HepG2 (cell line): ENCODE measurements at regions not wholly inside any gene's neighbourhood (a gene's known extent, or its start where the extent isn't known, plus 50 kb on each side); places are given as distances from the start of the nearest gene placed in this dataset.

Experiments
- ATAC-seq: fragments of 200-7000 bp; cut with Tn5 transposase; 3 replicates; pipeline ENCODE4 v1.9.1; 2020; ENCODE audit warnings: mild to moderate bottlenecking, moderate library complexity
- BruUV-seq: library from RNA; stranded (reverse); fragments of 400-500 nt; replicated peaks from 2 replicates; lab custom pipeline; 2021; lab: Mats Ljungman, UMichigan
- CTCF ChIA-PET: fragments of 300-600 bp; formaldehyde crosslinking; extraction: SDS; loops from one replicate; lab custom pipeline; 2021; ENCODE audit warnings: low total read pairs, inconsistent platforms, low intra/inter-chr PET ratio; lab: Yijun Ruan, JAX
- POLR2A ChIA-PET: fragments of 350-600 bp; sonication (Branson Sonifier 250); formaldehyde crosslinking; loops from one replicate; lab custom pipeline; 2020; ENCODE audit warnings: antibody characterized with exemption, inconsistent platforms; lab: Yijun Ruan, JAX
- DNase-seq: peaks from one replicate; pipeline ENCODE4 v3.0.0-alpha.2; 2015; ENCODE audit warnings: low spot score
- FAIRE-seq: peaks from 3 replicates; lab custom pipeline; 2011; peaks lifted over from hg19 to GRCh38; lab: Jason Lieb, UNC
- H2AFZ ChIP-seq: one replicate; pipeline ENCODE4 v1.6.1; 2011; ENCODE audit warnings: low read length, inconsistent platforms
- H3K27ac ChIP-seq: fragments of 300-600 bp; 3 replicates; pipeline ENCODE4 v1.8.0; 2011; ENCODE audit warnings: mixed run types, mild to moderate bottlenecking, mixed read lengths, low read length, inconsistent platforms; ENCODE audit not compliant: insufficient read depth; ENCODE audit errors: extremely low read length
- H3K27me3 ChIP-seq, 2 experiments: fragments of 200-600 bp in 1 of 2; 2 replicates in 1 of 2; 3 replicates in 1 of 2; pipeline versions ENCODE4 v1.6.0 to v1.8.0; 2011; ENCODE audit warnings: low read length in 2 of 2, mild to moderate bottlenecking in 2 of 2, moderate library complexity in 2 of 2, inconsistent platforms in 1 of 2; ENCODE audit not compliant: insufficient read depth in 2 of 2, control insufficient read depth in 1 of 2
- H3K36me3 ChIP-seq, 2 experiments: fragments of 200-600 bp in 1 of 2; replicated peaks in 1 of 2; 2 replicates in 1 of 2; 3 replicates in 1 of 2; pipeline versions ENCODE4 v1.5.1 to v1.8.0; 2011; ENCODE audit warnings: low read length in 2 of 2, inconsistent platforms in 1 of 2; ENCODE audit not compliant: insufficient read depth in 2 of 2, control insufficient read depth in 1 of 2
- H3K4me1 ChIP-seq: 2 replicates; pipeline ENCODE4 v1.5.1; 2012; ENCODE audit warnings: low read length, inconsistent platforms; ENCODE audit not compliant: insufficient read depth
- H3K4me2 ChIP-seq: 2 replicates; pipeline ENCODE4 v1.6.0; 2011; ENCODE audit warnings: low read depth, low read length, inconsistent platforms
- H3K4me3 ChIP-seq, 3 experiments: fragments of 200-600 bp in 1 of 3; sonication (generic), shearing (Covaris generic) in 1 of 3; replicated peaks in 1 of 3; 2 replicates each; pipeline ENCODE4 v1.5.1; 2011 to 2016; ENCODE audit warnings: low read length in 3 of 3, inconsistent platforms in 2 of 3, low read depth in 2 of 3, mild to moderate bottlenecking in 2 of 3, control low read depth in 1 of 3, mixed read lengths in 1 of 3; ENCODE audit not compliant: insufficient read depth in 1 of 3
- H3K79me2 ChIP-seq: one replicate; pipeline ENCODE4 v1.6.1; 2011; ENCODE audit warnings: low read length, inconsistent platforms; ENCODE audit not compliant: insufficient read depth
- H3K9ac ChIP-seq: 2 replicates; pipeline ENCODE4 v1.6.0; 2011; ENCODE audit warnings: mild to moderate bottlenecking, low read depth, low read length, inconsistent platforms; ENCODE audit not compliant: insufficient read depth
- H3K9me3 ChIP-seq: 2 replicates; pipeline ENCODE4 v1.5.1; 2012; ENCODE audit warnings: mild to moderate bottlenecking, low read length
- H4K20me1 ChIP-seq: 2 replicates; pipeline ENCODE4 v1.6.0; 2011; ENCODE audit warnings: inconsistent platforms, mild to moderate bottlenecking, low read length, moderate library complexity; ENCODE audit not compliant: insufficient read depth
- ATAD3A ChIP-seq: sonication (generic); formaldehyde crosslinking; IDR thresholded peaks from 2 replicates; pipeline ENCODE4 v1.4.0; 2020; ENCODE audit warnings: missing genetic modification reagents
- KDM5A ChIP-seq: fragments of 200-600 bp; sonication (generic); IDR thresholded peaks from 2 replicates; pipeline ENCODE4 v1.7.0; 2018; ENCODE audit warnings: antibody characterized with exemption, mild to moderate bottlenecking, low read length, borderline replicate concordance
- ZNF205 ChIP-seq: IDR thresholded peaks from 2 replicates; pipeline ENCODE4 v1.6.1; 2018; ENCODE audit warnings: missing biosample characterization, missing genetic modification reagents
- WGBS: methylation state at CpG from one replicate; pipeline ENCODE4 v1.1.6; 2017; ENCODE audit warnings: low lambda C conversion rate; 5-methylcytosine and 5-hydroxymethylcytosine counted together
- in situ Hi-C: cut with HindIII; loops from 2 replicates; pipeline ENCODE4 v1.10.0; 2017; ENCODE audit warnings: low pct_unique_long_range_greater_than_20kb; ENCODE audit not compliant: extremely low pct_ligation_motif_present
- intact Hi-C: fragments of 100-400 bp; cut with micrococcal nuclease; formaldehyde crosslinking; loops from one replicate; pipeline ENCODE4 v1.10.0; 2022; ENCODE audit not compliant: unreplicated experiment
- TF ChIP-seq, protein P1 (sequence below): sonication (generic); formaldehyde crosslinking; IDR thresholded peaks from 2 replicates; pipeline ENCODE4 v1.4.0; 2020; ENCODE audit warnings: mild to moderate bottlenecking, low read depth, missing genetic modification reagents
- TF ChIP-seq, protein P2 (sequence below): sonication (generic); formaldehyde crosslinking; IDR thresholded peaks from 2 replicates; pipeline ENCODE4 v1.4.0; 2020; ENCODE audit warnings: missing genetic modification reagents

DNA sequence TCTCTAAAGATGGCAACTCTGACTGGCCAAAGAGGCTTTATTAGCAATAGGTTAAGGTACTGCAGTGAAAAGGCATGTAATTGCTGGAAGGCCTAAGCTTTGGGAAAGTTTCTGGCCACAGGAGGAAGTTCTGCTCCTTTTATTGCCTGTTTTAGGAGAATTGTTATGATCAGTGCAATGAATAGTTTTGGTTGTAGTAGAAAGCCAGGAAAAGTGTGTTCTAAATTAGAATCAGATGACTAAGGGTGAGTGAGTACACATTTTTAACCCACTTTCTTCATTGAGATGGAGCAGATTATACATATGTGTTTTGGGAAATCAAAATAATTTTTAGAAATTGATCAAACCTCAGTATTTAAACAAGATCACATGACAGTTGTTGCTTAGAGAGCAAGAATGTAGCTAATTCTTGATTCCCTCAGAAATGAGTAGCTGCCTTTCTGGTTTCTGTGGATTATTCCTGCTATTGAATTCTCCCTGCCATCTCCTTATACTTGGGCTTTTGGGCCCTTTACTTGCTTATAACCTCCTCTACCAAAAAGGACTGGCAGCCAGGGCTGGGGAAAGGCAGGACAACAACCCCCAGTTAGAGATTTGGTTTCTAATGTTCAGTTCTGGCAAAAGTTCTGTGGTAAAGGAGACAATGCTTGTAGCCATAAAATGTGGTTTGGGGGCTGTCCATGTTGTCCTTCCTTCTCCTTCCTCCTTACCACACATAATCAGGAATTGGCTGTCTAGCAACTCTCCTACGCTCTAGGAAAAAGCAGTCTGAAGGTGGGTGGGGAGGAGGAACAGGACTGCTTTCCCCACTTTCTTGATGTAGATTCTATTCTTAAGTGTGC, 217.1 kb downstream of the SLC38A4 start:
- ChIA-PET CTCF (no interaction called here), POLR2A (no interaction called here)
- no peak overlapping the region for H3K4me3 ChIP-seq
- TF ChIP-seq ZNF205 (CRISPR knock-in tag) (no peak), ATAD3A (CRISPR knock-in tag) (no peak), KDM5A (no peak)
- TF ChIP-seq, protein P1, sequence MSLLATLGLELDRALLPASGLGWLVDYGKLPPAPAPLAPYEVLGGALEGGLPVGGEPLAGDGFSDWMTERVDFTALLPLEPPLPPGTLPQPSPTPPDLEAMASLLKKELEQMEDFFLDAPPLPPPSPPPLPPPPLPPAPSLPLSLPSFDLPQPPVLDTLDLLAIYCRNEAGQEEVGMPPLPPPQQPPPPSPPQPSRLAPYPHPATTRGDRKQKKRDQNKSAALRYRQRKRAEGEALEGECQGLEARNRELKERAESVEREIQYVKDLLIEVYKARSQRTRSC (CRISPR knock-in tag) = no peak
- TF ChIP-seq, protein P2, sequence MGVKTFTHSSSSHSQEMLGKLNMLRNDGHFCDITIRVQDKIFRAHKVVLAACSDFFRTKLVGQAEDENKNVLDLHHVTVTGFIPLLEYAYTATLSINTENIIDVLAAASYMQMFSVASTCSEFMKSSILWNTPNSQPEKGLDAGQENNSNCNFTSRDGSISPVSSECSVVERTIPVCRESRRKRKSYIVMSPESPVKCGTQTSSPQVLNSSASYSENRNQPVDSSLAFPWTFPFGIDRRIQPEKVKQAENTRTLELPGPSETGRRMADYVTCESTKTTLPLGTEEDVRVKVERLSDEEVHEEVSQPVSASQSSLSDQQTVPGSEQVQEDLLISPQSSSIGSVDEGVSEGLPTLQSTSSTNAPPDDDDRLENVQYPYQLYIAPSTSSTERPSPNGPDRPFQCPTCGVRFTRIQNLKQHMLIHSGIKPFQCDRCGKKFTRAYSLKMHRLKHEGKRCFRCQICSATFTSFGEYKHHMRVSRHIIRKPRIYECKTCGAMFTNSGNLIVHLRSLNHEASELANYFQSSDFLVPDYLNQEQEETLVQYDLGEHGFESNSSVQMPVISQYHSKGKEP (CRISPR knock-in tag) = no peak
- TF ChIP-seq, all 625 proteins: peak for 0
- DNase-seq = no peak
- H3K36me3 ChIP-seq = no peaks in the 10 kb centered on the region; a peak in 1 of 5 replicates
- 100% methylated on average over 1 of the region's 1 CpG for WGBS
- H3K9me3 ChIP-seq = no peaks in the 10 kb centered on the region
- no peak overlapping the region for H3K9ac ChIP-seq
- H3K27me3 ChIP-seq = no peaks in the 10 kb centered on the region
- intact Hi-C loops = no loop called here
- no TSS peak for BruUV-seq
- FAIRE-seq = no peak
- no peaks in the 10 kb centered on the region for H4K20me1 ChIP-seq
- peaks cover 21% of the 10 kb centered on the region for H3K4me1 ChIP-seq
- H3K27ac ChIP-seq = no peak overlapping the region
- no peak overlapping the region for H3K4me2 ChIP-seq
- ATAC-seq = no peak
- H2AFZ ChIP-seq = no peak overlapping the region
- no peaks in the 10 kb centered on the region for H3K79me2 ChIP-seq
- in situ Hi-C loops = no loop called here
